ENCODE measurements at regions not wholly inside any gene's neighbourhood (a gene's known extent, or its start where the extent isn't known, plus 50 kb on each side); places are given as distances from the start of the nearest gene placed in this dataset.

- no CpG with 5 or more reads among the region's 13 CpGs for WGBS (ENCODE audit: extremely low coverage, insufficient read length, low lambda C conversion rate)
- Histone ChIP-seq H3K4ac (ENCODE audit: low read depth, low read length) (no peak overlapping the region), H2BK12ac (ENCODE audit: insufficient read length, low read depth, low read length) (no peak overlapping the region), H3K14ac (ENCODE audit: insufficient read depth, low read length) (no peak overlapping the region; the same call in 1 of the 2 replicates), H3K79me1 (ENCODE audit: insufficient read depth, low read depth, low read length, poor library complexity, severe bottlenecking) (no peaks in the 10 kb centered on the region), H4K5ac (ENCODE audit: insufficient read length, low read depth, low read length) (no peak overlapping the region), H4K91ac (ENCODE audit: insufficient read length, low read depth, low read length) (no peak overlapping the region), H3K23me2 (ENCODE audit: insufficient read length, low read depth, low read length, poor library complexity, severe bottlenecking) (no peaks in the 10 kb centered on the region), H3K18ac (ENCODE audit: insufficient read length, low read depth, low read length) (no peak overlapping the region), H2BK5ac (ENCODE audit: insufficient read length, low read length) (no peak overlapping the region), H2BK20ac (ENCODE audit: low read depth, low read length, poor library complexity, severe bottlenecking) (no peak overlapping the region), H3K27me3 (ENCODE audit: insufficient read depth, low read length) (no peaks in the 10 kb centered on the region), H3K23ac (ENCODE audit: insufficient read length, low read depth, low read length) (no peak overlapping the region), H3K9ac (ENCODE audit: extremely low read depth, insufficient read length, low read length) (no peak overlapping the region), H3K27ac (ENCODE audit: insufficient read length, low read depth, low read length) (no peak overlapping the region), H2BK120ac (ENCODE audit: low read depth, low read length, poor library complexity, severe bottlenecking) (no peak overlapping the region), H3K4me2 (ENCODE audit: insufficient read depth, insufficient read length, low read length) (no peak overlapping the region), H2AFZ (ENCODE audit: low read length) (no peak overlapping the region), H3T11ph (ENCODE audit: low read length) (no peak overlapping the region), H3K79me2 (ENCODE audit: insufficient read depth, low read length) (no peaks in the 10 kb centered on the region), H2AK5ac (ENCODE audit: insufficient read length, low read length) (no peak overlapping the region), H2BK15ac (ENCODE audit: low read depth, low read length) (no peak overlapping the region), H3K4me1 (ENCODE audit: insufficient read depth, low read length) (no peaks in the 10 kb centered on the region), H3K56ac (ENCODE audit: insufficient read length, low read depth, low read length) (no peak overlapping the region), H4K20me1 (ENCODE audit: control insufficient read depth, insufficient read depth, insufficient read length) (no peaks in the 10 kb centered on the region), H3K9me3 (ENCODE audit: control insufficient read depth, low read depth, low read length) (no peaks in the 10 kb centered on the region), H4K8ac (replicated peaks; ENCODE audit: insufficient read length, low read depth, low read length) (no peak overlapping the region)
- Mint-ChIP-seq H3K27me3 (ENCODE audit: low read depth) (no peaks in the 10 kb centered on the region), H3K27ac (no peak overlapping the region), H3K9me3 (no peaks in the 10 kb centered on the region; a peak in 1 of 5 replicates), H3K36me3 (ENCODE audit: insufficient read depth in 1 of 3, low read depth in 3 of 3) (no peaks in the 10 kb centered on the region), H3K4me3 (no peak overlapping the region), H3K4me1 (no peaks in the 10 kb centered on the region)
- no peak for DNase-seq
- no peak for TF ChIP-seq CTCF (conservative IDR thresholded peaks at IDR 0.05)
These were observed 753.2 kb upstream of the PCDH20 start for GRCh38 chr13:62168891-62169290.
